SK-N-SH treated with all-trans-retinoic acid at 6 μM for 48 hours (cell line): ENCODE measurements at regions not wholly inside any gene's neighbourhood (a gene's known extent, or its start where the extent isn't known, plus 50 kb on each side); places are given as distances from the start of the nearest gene placed in this dataset.

Experiments used
- ATAC-seq: fragments of 200-7000 bp; cut with Tn5 transposase; 3 replicates; pipeline ENCODE4 v1.9.1; 2020; ENCODE audit warnings: mild to moderate bottlenecking, moderate library complexity
- ARNTL ChIP-seq: fragments of 450-650 bp; formaldehyde crosslinking; IDR thresholded peaks from 2 replicates; pipeline ENCODE4 v1.5.0; 2020; ENCODE audit warnings: low read depth, mild to moderate bottlenecking, moderate library complexity, borderline replicate concordance
- BACH2 ChIP-seq: fragments of 250-450 bp; sonication (Bioruptor Pico); IDR thresholded peaks from 2 replicates; pipeline ENCODE4 v1.9.0; 2021; ENCODE audit warnings: mild to moderate bottlenecking, borderline replicate concordance
- CREB5 ChIP-seq: fragments of 250-450 bp; sonication (Bioruptor Pico); IDR thresholded peaks from 2 replicates; pipeline ENCODE4 v1.5.1; 2020; ENCODE audit warnings: low read depth, mild to moderate bottlenecking, moderate library complexity
- CSDC2 ChIP-seq: fragments of 250-450 bp; sonication (Bioruptor Pico); IDR thresholded peaks from 2 replicates; pipeline ENCODE4 v1.5.0; 2020; ENCODE audit warnings: mild to moderate bottlenecking, moderate library complexity
- CSRNP3 ChIP-seq: fragments of 250-450 bp; sonication (Bioruptor Pico); IDR thresholded peaks from 2 replicates; pipeline ENCODE4 v1.5.1; 2021; ENCODE audit warnings: mild to moderate bottlenecking, moderate library complexity
- ESRRG ChIP-seq: fragments of 250-450 bp; sonication (Bioruptor Pico); IDR thresholded peaks from 2 replicates; pipeline ENCODE4 v1.6.1; 2021; ENCODE audit warnings: mild to moderate bottlenecking
- GLIS3 ChIP-seq: fragments of 250-450 bp; sonication (Bioruptor Pico); IDR thresholded peaks from 2 replicates; pipeline ENCODE4 v1.5.0; 2020; ENCODE audit warnings: mild to moderate bottlenecking, moderate library complexity
- ISL1 ChIP-seq: fragments of 250-450 bp; sonication (Bioruptor Pico); IDR thresholded peaks from 2 replicates; pipeline ENCODE4 v2.1.2; 2022; ENCODE audit warnings: mild to moderate bottlenecking, moderate library complexity
- OSR1 ChIP-seq: fragments of 250-450 bp; sonication (Bioruptor Pico); IDR thresholded peaks from 2 replicates; pipeline ENCODE4 v1.8.0; 2022; ENCODE audit warnings: moderate library complexity, mild to moderate bottlenecking, inconsistent platforms
- PATZ1 ChIP-seq: fragments of 250-450 bp; sonication (Bioruptor Pico); IDR thresholded peaks from 2 replicates; pipeline ENCODE4 v1.8.0; 2020; ENCODE audit warnings: mild to moderate bottlenecking, moderate library complexity, borderline replicate concordance
- POU6F1 ChIP-seq: fragments of 250-450 bp; sonication (Bioruptor Pico); IDR thresholded peaks from 2 replicates; pipeline ENCODE4 v1.8.0; 2021; ENCODE audit warnings: low read depth, mild to moderate bottlenecking, moderate library complexity, borderline replicate concordance
- RARB ChIP-seq: fragments of 250-450 bp; sonication (Bioruptor Pico); IDR thresholded peaks from 2 replicates; pipeline ENCODE4 v1.8.0; 2021; ENCODE audit warnings: mild to moderate bottlenecking, moderate library complexity
- SNAI2 ChIP-seq: fragments of 250-450 bp; sonication (Bioruptor Pico); IDR thresholded peaks from 2 replicates; pipeline ENCODE4 v1.5.0; 2020; ENCODE audit warnings: mild to moderate bottlenecking, moderate library complexity
- TCF4 ChIP-seq: fragments of 250-450 bp; sonication (Bioruptor Pico); IDR thresholded peaks from 2 replicates; pipeline ENCODE4 v1.8.0; 2021; ENCODE audit warnings: mild to moderate bottlenecking, moderate library complexity, borderline replicate concordance
- TOX ChIP-seq: fragments of 250-450 bp; sonication (Bioruptor Pico); IDR thresholded peaks from 2 replicates; pipeline ENCODE4 v1.8.0; 2021; ENCODE audit warnings: mild to moderate bottlenecking, moderate library complexity, borderline replicate concordance
- TSHZ2 ChIP-seq: fragments of 250-450 bp; sonication (Bioruptor Pico); IDR thresholded peaks from 2 replicates; pipeline ENCODE4 v1.5.0; 2020; ENCODE audit warnings: mild to moderate bottlenecking, moderate library complexity
- ZFP3 ChIP-seq: fragments of 250-450 bp; sonication (Bioruptor Pico); IDR thresholded peaks from 2 replicates; pipeline ENCODE4 v1.5.0; 2020; ENCODE audit warnings: mild to moderate bottlenecking, moderate library complexity
- ZNF70 ChIP-seq: fragments of 450-650 bp; formaldehyde crosslinking; IDR thresholded peaks from 2 replicates; pipeline ENCODE4 v1.5.0; 2020; ENCODE audit warnings: mild to moderate bottlenecking, moderate library complexity

GRCh38 chr2:18814387-18814786 lies 225.0 kb upstream of the NT5C1B start (continued):
- TF ChIP-seq CSDC2 (CRISPR knock-in tag) (no peak), ZNF70 (CRISPR knock-in tag) (no peak), SNAI2 (CRISPR knock-in tag) (no peak)
- TF ChIP-seq, all 23 proteins: peak for 0

GRCh38 chr2:18804536-18804935 lies 215.2 kb upstream of the NT5C1B start:
- no peak for TF ChIP-seq CSDC2 (CRISPR knock-in tag)
- TF ChIP-seq CREB5 (CRISPR knock-in tag): no peak
- TF ChIP-seq TOX (CRISPR knock-in tag): no peak
- no peak for TF ChIP-seq ZFP3
- TF ChIP-seq PATZ1: no peak
- TF ChIP-seq ISL1 (CRISPR knock-in tag): no peak
- no peak for TF ChIP-seq ARNTL (CRISPR knock-in tag)
- TF ChIP-seq ESRRG (CRISPR knock-in tag): no peak
- no peak for TF ChIP-seq SNAI2 (CRISPR knock-in tag)
- TF ChIP-seq OSR1: no peak
- TF ChIP-seq BACH2 (CRISPR knock-in tag): no peak
- TF ChIP-seq RARB: no peak
- no peak for TF ChIP-seq CSRNP3 (CRISPR knock-in tag)
- TF ChIP-seq GLIS3 (CRISPR knock-in tag): no peak
- no peak for ATAC-seq

- ATAC-seq: no peak
- TF ChIP-seq GLIS3 (CRISPR knock-in tag) (no peak), SNAI2 (CRISPR knock-in tag) (no peak), PATZ1 (no peak), OSR1 (no peak), TSHZ2 (CRISPR knock-in tag) (no peak), CREB5 (CRISPR knock-in tag) (no peak), TCF4 (CRISPR knock-in tag) (no peak), ARNTL (CRISPR knock-in tag) (no peak), POU6F1 (CRISPR knock-in tag) (no peak)
These were observed 214.0 kb upstream of the NT5C1B start for GRCh38 chr2:18803141-18803939.
